WTC11 (cell line): ENCODE measurements at regions not wholly inside any gene's neighbourhood (a gene's known extent, or its start where the extent isn't known, plus 50 kb on each side); places are given as distances from the start of the nearest gene placed in this dataset.

Source experiments
- ATAC-seq: fragments of 200-7000 bp; cut with Tn5 transposase; 2 replicates; pipeline ENCODE4 v1.10.0; 2021; ENCODE audit warnings: mild to moderate bottlenecking, moderate library complexity
- CTCF ChIA-PET: fragments of 300-600 bp; sonication (Branson Sonifier 250); formaldehyde crosslinking; loops from one replicate; lab custom pipeline; 2021; ENCODE audit warnings: antibody characterized with exemption; lab: Charles Lee
- POLR2A ChIA-PET: fragments of 350-600 bp; sonication (Branson Sonifier 250); formaldehyde crosslinking; loops from one replicate; lab custom pipeline; 2021; ENCODE audit warnings: antibody characterized with exemption; lab: Charles Lee
- DNase-seq: peaks from one replicate; pipeline ENCODE4 v3.0.0; 2021; ENCODE audit warnings: low spot score
- H3K27ac Mint-ChIP-seq: 2 replicates; pipeline ENCODE4 v1.8.0; 2021; ENCODE audit warnings: mixed read lengths
- H3K27me3 Mint-ChIP-seq: 2 replicates; pipeline ENCODE4 v1.8.0; 2021; ENCODE audit warnings: low read depth, mild to moderate bottlenecking, moderate library complexity, mixed read lengths
- H3K36me3 Mint-ChIP-seq: 2 replicates; pipeline ENCODE4 v1.8.0; 2021; ENCODE audit warnings: mixed read lengths
- H3K4me1 Mint-ChIP-seq: 2 replicates; pipeline ENCODE4 v1.8.0; 2022; ENCODE audit warnings: mixed read lengths
- H3K4me3 Mint-ChIP-seq: 2 replicates; pipeline ENCODE4 v1.8.0; 2021; ENCODE audit warnings: mild to moderate bottlenecking, moderate library complexity, mixed read lengths
- H3K9me3 Mint-ChIP-seq: 2 replicates; pipeline ENCODE4 v1.8.0; 2021; ENCODE audit warnings: mixed read lengths
- ATF1 ChIP-seq: sonication (generic); formaldehyde crosslinking; IDR thresholded peaks from 2 replicates; pipeline ENCODE4 v1.8.1; 2023; ENCODE audit warnings: mild to moderate bottlenecking, moderate library complexity, missing genetic modification reagents
- ATF3 ChIP-seq: sonication (generic); formaldehyde crosslinking; conservative IDR thresholded peaks from 2 replicates; pipeline ENCODE4 v1.8.1; 2022; ENCODE audit warnings: mild to moderate bottlenecking, missing genetic modification reagents
- CREB1 ChIP-seq: sonication (generic); formaldehyde crosslinking; IDR thresholded peaks from 2 replicates; pipeline ENCODE4 v1.8.0; 2023; ENCODE audit warnings: mild to moderate bottlenecking, missing genetic modification reagents
- EMX1 ChIP-seq: fragments of 250-450 bp; sonication (Bioruptor Pico); IDR thresholded peaks from 2 replicates; pipeline ENCODE4 v1.8.0; 2021; ENCODE audit warnings: mild to moderate bottlenecking
- ESRRA ChIP-seq: sonication (generic); formaldehyde crosslinking; IDR thresholded peaks from 2 replicates; pipeline ENCODE4 v1.8.1; 2022; ENCODE audit warnings: mild to moderate bottlenecking, missing genetic modification reagents, borderline replicate concordance
- ETV6 ChIP-seq: sonication (generic); formaldehyde crosslinking; IDR thresholded peaks from 2 replicates; pipeline ENCODE4 v1.8.1; 2022; ENCODE audit warnings: mild to moderate bottlenecking, missing genetic modification reagents
- FOXP4 ChIP-seq: sonication (generic); formaldehyde crosslinking; IDR thresholded peaks from 2 replicates; pipeline ENCODE4 v1.8.0; 2022; ENCODE audit warnings: mild to moderate bottlenecking, missing genetic modification reagents
- GRHL2 ChIP-seq: fragments of 250-450 bp; sonication (Bioruptor Pico); IDR thresholded peaks from 2 replicates; pipeline ENCODE4 v1.8.0; 2022; ENCODE audit warnings: mild to moderate bottlenecking, moderate library complexity; ENCODE audit not compliant: insufficient replicate concordance, severe bottlenecking
- HMGA2 ChIP-seq: fragments of 250-450 bp; sonication (Bioruptor Pico); IDR thresholded peaks from 2 replicates; pipeline ENCODE4 v1.4.0; 2021; ENCODE audit warnings: mild to moderate bottlenecking, moderate library complexity
- MXD4 ChIP-seq: fragments of 250-450 bp; sonication (Bioruptor Pico); IDR thresholded peaks from 2 replicates; pipeline ENCODE4 v1.8.0; 2021; ENCODE audit warnings: mild to moderate bottlenecking, moderate library complexity, borderline replicate concordance
- MYBL2 ChIP-seq: sonication (generic); formaldehyde crosslinking; IDR thresholded peaks from 2 replicates; pipeline ENCODE4 v1.8.1; 2023; ENCODE audit warnings: mild to moderate bottlenecking, moderate library complexity, missing genetic modification reagents
- NR2C2 ChIP-seq: sonication (generic); formaldehyde crosslinking; IDR thresholded peaks from 2 replicates; pipeline ENCODE4 v1.8.0; 2022; ENCODE audit warnings: mild to moderate bottlenecking, missing genetic modification reagents
- OVOL2 ChIP-seq: fragments of 250-450 bp; sonication (Bioruptor Pico); IDR thresholded peaks from 2 replicates; pipeline ENCODE4 v1.9.0; 2021; ENCODE audit warnings: mild to moderate bottlenecking, borderline replicate concordance
- SMAD4 ChIP-seq: sonication (generic); formaldehyde crosslinking; IDR thresholded peaks from 2 replicates; pipeline ENCODE4 v1.8.0; 2022; ENCODE audit warnings: mild to moderate bottlenecking, missing genetic modification reagents
- STAT6 ChIP-seq: sonication (generic); formaldehyde crosslinking; conservative IDR thresholded peaks from 2 replicates; pipeline ENCODE4 v1.8.1; 2023; ENCODE audit warnings: mild to moderate bottlenecking, low read depth, missing genetic modification reagents, moderate library complexity
- TCF7 ChIP-seq: sonication (generic); formaldehyde crosslinking; IDR thresholded peaks from 2 replicates; pipeline ENCODE4 v1.8.0; 2022; ENCODE audit warnings: mild to moderate bottlenecking, low read depth, missing genetic modification reagents, moderate library complexity
- TEAD1 ChIP-seq: sonication (generic); formaldehyde crosslinking; IDR thresholded peaks from 2 replicates; pipeline ENCODE4 v1.8.0; 2022; ENCODE audit warnings: mild to moderate bottlenecking, missing genetic modification reagents
- TEAD4 ChIP-seq: sonication (generic); formaldehyde crosslinking; IDR thresholded peaks from 2 replicates; pipeline ENCODE4 v1.8.0; 2022; ENCODE audit warnings: mild to moderate bottlenecking, missing genetic modification reagents
- TP53 ChIP-seq: sonication (generic); formaldehyde crosslinking; IDR thresholded peaks from 2 replicates; pipeline ENCODE4 v1.8.1; 2023; ENCODE audit warnings: mild to moderate bottlenecking, missing genetic modification reagents
- USF1 ChIP-seq: sonication (generic); formaldehyde crosslinking; IDR thresholded peaks from 2 replicates; pipeline ENCODE4 v1.8.0; 2022; ENCODE audit warnings: mild to moderate bottlenecking, missing genetic modification reagents
- ZNF232 ChIP-seq: sonication (generic); formaldehyde crosslinking; IDR thresholded peaks from 2 replicates; pipeline ENCODE4 v1.8.0; 2022; ENCODE audit warnings: mild to moderate bottlenecking, missing genetic modification reagents
- ZNF263 ChIP-seq: sonication (generic); formaldehyde crosslinking; IDR thresholded peaks from 2 replicates; pipeline ENCODE4 v1.8.1; 2022; ENCODE audit warnings: low read depth, mild to moderate bottlenecking, moderate library complexity, missing genetic modification reagents
- ZNF281 ChIP-seq: sonication (generic); formaldehyde crosslinking; IDR thresholded peaks from 2 replicates; pipeline ENCODE4 v1.8.0; 2023; ENCODE audit warnings: mild to moderate bottlenecking, missing genetic modification reagents
- ZNF396 ChIP-seq: fragments of 250-450 bp; sonication (Bioruptor Pico); IDR thresholded peaks from 2 replicates; pipeline ENCODE4 v1.8.0; 2021; ENCODE audit warnings: mild to moderate bottlenecking, moderate library complexity, borderline replicate concordance
- ZNF416 ChIP-seq: fragments of 250-450 bp; sonication (Bioruptor Pico); IDR thresholded peaks from 2 replicates; pipeline ENCODE4 v1.9.0; 2021; ENCODE audit warnings: mild to moderate bottlenecking, inconsistent platforms
- ZNF423 ChIP-seq: fragments of 250-450 bp; sonication (Bioruptor Pico); IDR thresholded peaks from 2 replicates; pipeline ENCODE4 v2.1.2; 2022; ENCODE audit warnings: mild to moderate bottlenecking, moderate library complexity

GRCh38 chr18:61662726-61663125, 230.1 kb downstream of the RNF152 start:
- ChIA-PET POLR2A (no interaction called here), CTCF (no interaction called here)
- Mint-ChIP-seq H3K27me3 (no peaks in the 10 kb centered on the region; the same call in 1 of the 2 replicates), H3K27ac (no peak overlapping the region), H3K36me3 (peaks cover 21% of the 10 kb centered on the region), H3K9me3 (peaks cover 37% of the 10 kb centered on the region), H3K4me3 (no peak overlapping the region), H3K4me1 (peaks cover 60% of the 10 kb centered on the region)
- TF ChIP-seq ZNF416 (CRISPR knock-in tag): no peak
- TF ChIP-seq ESRRA (CRISPR knock-in tag): no peak
- TF ChIP-seq TEAD4 (CRISPR knock-in tag): no peak
- no peak for TF ChIP-seq NR2C2 (CRISPR knock-in tag)
- no peak for TF ChIP-seq TEAD1 (CRISPR knock-in tag)
- TF ChIP-seq HMGA2: no peak
- no peak for TF ChIP-seq TP53 (CRISPR knock-in tag)
- no peak for TF ChIP-seq ATF3 (CRISPR knock-in tag)
- no peak for TF ChIP-seq USF1 (CRISPR knock-in tag)
- TF ChIP-seq GRHL2 (CRISPR knock-in tag): no peak
- no peak for TF ChIP-seq CREB1 (CRISPR knock-in tag)
- TF ChIP-seq ZNF396 (CRISPR knock-in tag): no peak
- TF ChIP-seq EMX1 (CRISPR knock-in tag): no peak
- DNase-seq (no peak), ATAC-seq (no peak)

- H3K4me3 Mint-ChIP-seq: no peak overlapping the region
- H3K36me3 Mint-ChIP-seq: peaks cover 28% of the 10 kb centered on the region
- no peaks in the 10 kb centered on the region; the same call in 1 of the 2 replicates for H3K27me3 Mint-ChIP-seq
- DNase-seq: no peak
- no peak for ATAC-seq
- peaks cover 42% of the 10 kb centered on the region for H3K9me3 Mint-ChIP-seq
- ChIA-PET CTCF (no interaction called here), POLR2A (no interaction called here)
- peaks cover 28% of the 10 kb centered on the region for H3K4me1 Mint-ChIP-seq
- H3K27ac Mint-ChIP-seq: no peak overlapping the region
- TF ChIP-seq ZNF232 (CRISPR knock-in tag) (no peak), TCF7 (no peak), ZNF263 (CRISPR knock-in tag) (no peak), ESRRA (CRISPR knock-in tag) (no peak), ETV6 (CRISPR knock-in tag) (no peak), OVOL2 (CRISPR knock-in tag) (no peak)
Measured at GRCh38 chr18:61658431-61658830, 234.4 kb downstream of the RNF152 start.

- peaks cover 31% of the 10 kb centered on the region for H3K9me3 Mint-ChIP-seq
- H3K36me3 Mint-ChIP-seq: peaks cover 21% of the 10 kb centered on the region
- H3K27me3 Mint-ChIP-seq: no peaks in the 10 kb centered on the region; the same call in 1 of the 2 replicates
- POLR2A ChIA-PET: no interaction called here
- H3K4me1 Mint-ChIP-seq: peaks cover 16% of the 10 kb centered on the region
- H3K4me3 Mint-ChIP-seq: no peak overlapping the region
- ATAC-seq (no peak), DNase-seq (no peak)
- H3K27ac Mint-ChIP-seq: no peak overlapping the region
- CTCF ChIA-PET: interaction anchor here (1.3 kb wide), 1 partner anchor 20 kb away, joined by 3 read pairs; no protein-coding TSS in a partner anchor
- TF ChIP-seq STAT6 (CRISPR knock-in tag) (no peak), ATF1 (CRISPR knock-in tag) (no peak), ZNF423 (CRISPR knock-in tag) (no peak), FOXP4 (CRISPR knock-in tag) (no peak), ZNF281 (CRISPR knock-in tag) (no peak), SMAD4 (CRISPR knock-in tag) (no peak), MXD4 (CRISPR knock-in tag) (no peak), NR2C2 (CRISPR knock-in tag) (no peak), MYBL2 (no peak), ZNF232 (CRISPR knock-in tag) (no peak)
Measured at GRCh38 chr18:61657066-61657732, 235.6 kb downstream of the RNF152 start.
